Right hindlimb (tissue), 1 donor: ENCODE measurements at regions not wholly inside any gene's neighbourhood (a gene's known extent, or its start where the extent isn't known, plus 50 kb on each side); places are given as distances from the start of the nearest gene placed in this dataset.
"Not testable (repeated sequence)": the region's sequence is repeated elsewhere in the genome, so short reads cannot be mapped to it uniquely, and the experiment has no call there.

ENCODE experiments used
- DNase-seq: peaks from one replicate; pipeline ENCODE4 v3.0.0-alpha.2; 2018

DNA sequence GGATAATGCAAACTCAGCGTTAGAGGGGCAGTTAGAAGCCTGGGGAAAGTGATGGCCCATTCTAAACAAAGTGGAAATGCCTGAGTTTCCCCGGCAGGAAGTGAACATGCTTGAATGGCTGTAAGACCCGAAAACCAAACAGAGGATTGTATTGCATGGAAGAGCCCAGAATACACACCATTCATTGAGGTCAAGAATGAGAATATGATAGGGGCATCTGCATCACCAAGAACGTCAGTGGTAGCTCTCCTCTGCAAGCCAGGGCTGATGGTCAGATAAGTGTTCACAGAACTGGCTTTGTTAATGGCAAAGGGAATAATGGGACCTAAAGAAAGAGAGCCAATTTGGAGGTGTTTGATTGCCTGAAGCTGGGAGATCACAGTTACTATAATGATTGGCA is 663.4 kb downstream of the KHDRBS2 start:
- DNase-seq = no peak

DNA sequence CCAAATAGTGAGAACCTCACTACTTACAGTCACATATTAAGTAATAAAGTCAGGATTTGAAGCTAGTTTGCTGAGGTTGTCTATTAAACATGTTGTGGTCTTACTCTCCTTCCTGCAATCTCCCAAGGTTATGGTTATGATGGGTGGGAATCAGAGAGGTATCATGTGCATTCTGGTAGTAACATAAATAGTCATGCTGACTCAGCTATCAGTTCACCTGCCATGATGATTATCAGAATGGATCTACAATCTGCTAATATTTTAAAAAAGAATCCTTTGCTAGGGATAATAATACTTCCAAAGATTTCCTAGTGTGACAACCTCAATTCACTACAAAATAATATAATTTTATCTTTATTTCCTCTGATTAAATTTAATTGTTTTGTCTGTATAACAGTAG is 671.9 kb downstream of the KHDRBS2 start:
- no peak for DNase-seq

DNA sequence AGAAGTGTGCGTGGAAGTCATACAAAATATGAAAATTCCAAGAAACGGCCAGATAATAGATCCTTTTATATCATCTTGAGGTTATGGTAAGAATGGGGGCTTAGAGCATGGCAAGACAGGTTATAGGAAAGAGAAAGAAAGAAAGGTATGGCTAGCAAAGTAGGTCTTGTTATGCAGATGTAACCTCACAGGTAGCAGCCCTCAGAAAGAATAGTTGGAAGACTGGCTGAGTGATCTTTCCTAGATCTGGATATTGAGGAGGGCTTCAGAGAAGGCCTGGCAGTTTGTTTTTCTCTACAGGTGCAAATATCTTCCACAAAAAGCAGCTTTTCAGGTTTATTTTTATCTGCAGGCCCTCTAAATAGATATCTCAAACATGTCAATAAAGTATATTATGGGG is 679.5 kb downstream of the KHDRBS2 start:
- no peak for DNase-seq

DNA sequence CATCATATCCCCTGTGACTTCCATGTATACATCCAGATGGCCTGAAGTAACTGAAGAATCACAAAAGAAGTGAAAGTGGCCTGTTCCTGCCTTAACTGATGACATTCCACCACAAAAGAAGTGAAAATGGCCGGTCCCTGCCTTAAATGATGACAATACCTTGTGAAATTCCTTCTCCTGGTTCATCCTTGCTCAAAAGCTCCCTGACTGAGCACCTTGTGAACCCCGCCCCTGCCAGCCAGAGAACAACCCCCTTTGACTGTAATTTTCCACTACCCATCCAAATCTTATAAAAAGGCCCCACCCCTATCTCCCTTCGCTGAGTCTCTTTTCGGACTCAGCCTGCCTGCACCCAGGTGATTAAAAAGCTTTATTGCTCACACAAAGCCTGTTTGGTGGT is 680.2 kb downstream of the KHDRBS2 start:
- DNase-seq = not testable (repeated sequence)

DNA sequence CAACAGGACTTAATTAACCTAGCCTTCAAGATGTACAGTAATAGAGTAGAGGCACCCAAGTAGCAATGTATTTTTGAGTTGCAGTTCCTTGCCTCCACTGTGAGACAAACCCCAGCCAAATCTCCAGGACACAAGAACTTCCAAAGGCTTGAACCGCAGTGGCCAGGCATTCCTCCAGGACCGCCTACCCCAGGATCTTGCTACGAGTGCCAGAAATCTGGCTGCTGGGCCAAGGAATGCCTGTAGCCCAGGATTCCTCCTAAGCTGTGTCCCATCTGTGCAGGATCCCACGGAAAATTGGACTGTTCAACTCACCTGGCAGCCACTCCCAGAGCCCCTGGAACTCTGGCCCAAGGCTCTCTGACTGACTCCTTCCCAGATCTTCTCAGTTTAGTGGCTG is 683.9 kb downstream of the KHDRBS2 start:
- DNase-seq = peak; percentile 25

DNA sequence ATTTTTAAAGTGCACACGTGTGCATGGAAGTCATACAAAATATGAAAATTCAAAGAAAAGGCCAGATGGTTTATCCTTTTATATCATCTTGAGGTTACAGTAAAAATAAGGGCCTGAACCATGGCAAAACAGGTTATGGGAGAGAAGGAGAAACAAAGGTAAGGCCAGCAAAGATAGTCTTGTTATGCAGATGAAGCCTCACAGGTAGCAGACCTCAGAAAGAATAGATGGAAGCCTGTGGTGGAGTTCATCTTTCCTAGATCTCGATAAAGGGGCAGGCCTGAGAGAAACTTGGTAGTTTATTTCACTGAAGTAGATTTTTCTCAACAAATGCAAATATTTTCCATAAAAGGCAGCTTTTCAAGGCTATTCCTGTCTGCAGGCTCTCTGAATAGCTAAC is 693.8 kb downstream of the KHDRBS2 start:
- DNase-seq = no peak

DNA sequence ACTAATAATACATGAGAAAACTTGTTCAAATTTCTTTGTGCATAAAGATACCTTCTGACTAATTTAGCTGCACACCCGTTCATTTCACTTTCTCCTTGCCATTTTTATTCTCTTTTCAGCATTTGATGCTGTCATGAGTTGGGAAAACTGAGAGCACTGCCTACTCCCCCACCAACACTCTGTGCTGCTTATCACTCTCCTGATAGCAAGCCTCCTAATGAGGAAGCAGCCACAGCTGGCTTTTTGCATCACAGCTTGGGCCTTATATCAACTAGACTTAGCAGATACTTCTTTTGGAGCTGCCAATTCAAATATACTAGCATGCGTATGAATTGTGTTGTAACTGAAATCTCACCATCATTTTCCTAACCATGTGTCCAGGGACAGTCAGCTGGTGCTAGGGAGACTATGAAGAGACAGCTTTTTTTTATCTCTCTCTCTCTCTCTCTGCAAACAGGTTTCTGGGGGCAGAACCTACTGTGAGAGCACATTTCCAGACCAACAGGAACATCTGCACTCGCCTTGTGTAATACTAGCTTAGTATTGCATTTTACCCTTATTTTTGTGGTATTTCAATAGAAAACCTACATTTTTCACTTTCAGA is 699.0 kb downstream of the KHDRBS2 start:
- DNase-seq = no peak

DNA sequence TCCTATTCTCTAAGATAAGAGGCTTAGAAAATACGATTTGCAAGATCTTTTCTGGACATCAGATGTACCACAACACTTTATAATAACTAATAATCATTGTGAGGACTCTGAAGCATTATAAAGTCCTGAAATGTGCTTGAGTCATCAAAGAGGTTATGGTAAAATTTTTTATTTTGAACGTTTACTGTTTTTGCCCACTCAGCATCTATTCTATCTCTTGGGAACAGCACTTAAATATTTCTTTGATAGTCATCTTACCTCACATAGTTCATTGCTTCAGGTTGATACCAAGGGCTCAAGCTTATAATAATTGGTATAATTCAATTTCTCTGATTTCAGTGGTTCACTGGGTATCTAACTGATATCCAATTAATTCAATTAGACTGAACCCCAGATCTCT is 700.5 kb downstream of the KHDRBS2 start:
- no peak for DNase-seq

DNA sequence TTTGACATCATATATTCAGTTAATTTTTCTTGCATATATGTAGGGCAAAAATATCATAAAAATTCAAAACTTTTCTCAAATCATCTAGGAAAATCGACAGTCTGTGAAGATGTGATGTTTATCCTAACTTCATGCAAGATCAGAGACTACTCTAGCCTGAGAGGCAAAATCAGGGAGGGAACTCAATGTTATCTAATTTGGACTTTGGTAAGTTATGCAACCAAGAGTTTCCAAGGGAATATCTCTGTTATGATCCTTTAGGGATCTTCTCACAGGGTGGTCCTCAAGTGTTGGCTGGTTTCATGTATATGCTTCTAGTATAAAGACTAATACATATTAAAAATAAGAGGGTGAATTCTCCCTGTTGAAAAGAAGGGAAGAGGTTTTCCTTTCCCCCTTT is 723.9 kb downstream of the KHDRBS2 start:
- no peak for DNase-seq

DNA sequence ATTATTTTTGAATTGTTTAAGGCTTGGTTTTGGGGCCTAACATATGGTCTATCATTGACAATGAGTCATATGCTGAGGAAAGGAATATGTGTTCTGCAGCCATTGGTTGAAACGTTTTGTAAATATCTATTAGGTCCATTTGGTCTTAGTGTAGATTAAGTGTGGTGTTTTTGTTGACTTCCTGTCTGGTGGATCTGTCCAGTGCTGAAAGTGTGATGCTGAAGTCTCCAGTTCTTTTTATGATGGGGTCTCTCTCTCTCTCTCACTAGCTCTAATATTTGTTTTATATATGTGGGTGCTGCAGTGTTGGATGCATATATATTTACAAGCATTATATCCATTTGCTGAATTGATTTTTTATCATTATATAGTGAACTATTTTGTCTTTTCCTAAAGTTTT is 727.2 kb downstream of the KHDRBS2 start:
- DNase-seq = no peak

DNA sequence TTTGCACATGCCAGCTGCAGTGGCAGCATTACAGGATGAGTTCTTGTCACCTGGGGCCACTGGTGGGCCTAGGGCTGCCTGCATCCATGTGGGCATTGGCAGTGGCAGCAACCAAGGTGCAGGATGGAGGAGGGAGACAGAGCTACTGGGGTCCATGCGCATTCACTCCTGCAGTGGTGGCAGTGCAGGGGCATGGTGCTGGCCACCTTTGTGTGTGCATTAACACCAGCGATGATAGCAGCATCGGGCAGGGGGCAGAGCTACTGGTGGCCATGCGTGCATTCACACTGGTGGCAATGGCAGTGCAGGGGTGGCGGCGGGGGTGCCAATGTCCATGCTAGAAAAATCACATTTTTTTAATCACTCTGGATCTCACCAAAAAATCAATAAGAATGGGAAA is 730.0 kb downstream of the KHDRBS2 start:
- DNase-seq = no peak

DNA sequence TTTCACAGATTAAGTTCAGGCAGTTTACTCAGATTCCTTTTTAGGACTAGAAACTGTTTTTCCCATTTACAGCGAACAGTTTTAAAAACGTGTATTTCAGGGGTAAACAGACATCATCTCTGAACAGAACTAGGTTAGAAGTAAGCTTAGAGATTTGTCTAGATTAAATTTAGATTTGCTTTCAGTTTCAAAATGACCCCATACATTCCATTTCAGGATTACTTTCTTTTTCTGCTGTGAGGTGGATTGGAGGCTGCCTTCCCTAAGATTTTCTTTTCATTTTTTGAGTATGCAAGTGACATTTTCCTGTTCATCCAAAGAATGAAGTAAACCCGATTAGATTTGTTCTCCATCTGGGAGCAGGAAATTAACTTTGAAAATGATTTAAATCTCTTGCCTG is 747.2 kb downstream of the KHDRBS2 start:
- no peak for DNase-seq

DNA sequence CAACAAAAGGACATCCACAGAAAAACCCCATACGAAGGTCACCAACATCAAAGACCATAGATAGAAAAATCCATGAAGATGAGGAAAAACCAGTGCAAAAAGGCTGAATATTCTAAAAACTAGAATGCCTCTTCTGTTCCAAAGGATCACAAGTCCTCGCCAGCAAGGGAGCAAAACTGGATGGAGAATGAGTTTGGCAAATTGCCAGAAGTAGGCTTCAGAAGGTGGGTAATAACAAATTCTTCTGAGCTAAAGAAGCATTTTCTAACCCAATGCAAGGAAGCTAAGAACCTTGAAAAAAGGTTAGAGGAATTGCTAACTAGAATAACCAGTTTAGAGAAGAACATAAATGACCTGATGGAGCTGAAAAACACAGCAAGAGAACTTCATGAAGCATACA is 753.3 kb downstream of the KHDRBS2 start:
- not testable (repeated sequence) for DNase-seq
